GM18502 (cell line): ENCODE measurements at regions not wholly inside any gene's neighbourhood (a gene's known extent, or its start where the extent isn't known, plus 50 kb on each side); places are given as distances from the start of the nearest gene placed in this dataset.
"Not testable (repeated sequence)": the region's sequence is repeated elsewhere in the genome, so short reads cannot be mapped to it uniquely, and the experiment has no call there.

Source experiments
- ATAC-seq: cut with Tn5 transposase; IDR thresholded peaks from one replicate; pipeline ENCODE4 v1.9.1; 2021; ENCODE audit warnings: mild to moderate bottlenecking; ENCODE audit not compliant: unreplicated experiment, poor library complexity

GRCh38 chr4:14002331-14002730 lies 374.8 kb upstream of the BOD1L1 start:
- ATAC-seq: not testable (repeated sequence)

GRCh38 chr4:14008494-14008893 lies 381.0 kb upstream of the BOD1L1 start:
- no peak for ATAC-seq

GRCh38 chr4:14018191-14018853 lies 390.8 kb upstream of the BOD1L1 start:
- ATAC-seq: no peak

GRCh38 chr4:14022456-14022855 lies 394.9 kb upstream of the BOD1L1 start:
- ATAC-seq: no peak

GRCh38 chr4:14023036-14023435 lies 395.5 kb upstream of the BOD1L1 start:
- no peak for ATAC-seq

- ATAC-seq: no peak
Measured at GRCh38 chr4:14023896-14024295, 396.4 kb upstream of the BOD1L1 start.

GRCh38 chr4:14025111-14025510 lies 397.6 kb upstream of the BOD1L1 start:
- ATAC-seq: no peak

GRCh38 chr4:14025891-14026290 lies 398.4 kb upstream of the BOD1L1 start:
- no peak for ATAC-seq

GRCh38 chr4:14028862-14029261 lies 401.3 kb upstream of the BOD1L1 start:
- no peak for ATAC-seq

GRCh38 chr4:14035076-14035475 lies 407.6 kb upstream of the BOD1L1 start:
- no peak for ATAC-seq

GRCh38 chr4:14043203-14043602 lies 415.7 kb upstream of the BOD1L1 start:
- ATAC-seq: no peak

GRCh38 chr4:14046642-14047041 lies 419.1 kb upstream of the BOD1L1 start:
- ATAC-seq: no peak

- ATAC-seq: no peak
Measured at GRCh38 chr4:14047840-14048239, 420.3 kb upstream of the BOD1L1 start.

- no peak for ATAC-seq
Measured at GRCh38 chr4:14049946-14050345, 422.4 kb upstream of the BOD1L1 start.

GRCh38 chr4:14053291-14053690 lies 425.8 kb upstream of the BOD1L1 start:
- no peak for ATAC-seq

GRCh38 chr4:14054391-14054790 lies 426.9 kb upstream of the BOD1L1 start:
- ATAC-seq: no peak

GRCh38 chr4:14059006-14059405 lies 431.5 kb upstream of the BOD1L1 start:
- no peak for ATAC-seq

- ATAC-seq: no peak
Measured at GRCh38 chr4:14064984-14065383, 437.5 kb upstream of the BOD1L1 start.

- ATAC-seq: no peak
Measured at GRCh38 chr4:14065406-14065805, 437.9 kb upstream of the BOD1L1 start.

GRCh38 chr4:14066979-14067378 lies 439.5 kb upstream of the BOD1L1 start:
- ATAC-seq: no peak

- ATAC-seq: no peak
Measured at GRCh38 chr4:14069886-14070285, 442.4 kb upstream of the BOD1L1 start.

GRCh38 chr4:14070289-14070880 lies 442.9 kb upstream of the BOD1L1 start:
- ATAC-seq: no peak
